Astrocyte of the spinal cord (primary cell): ENCODE measurements at regions not wholly inside any gene's neighbourhood (a gene's known extent, or its start where the extent isn't known, plus 50 kb on each side); places are given as distances from the start of the nearest gene placed in this dataset.

Experiments used
- DNase-seq: peaks from one replicate; pipeline ENCODE4 v3.0.0; 2011; ENCODE audit warnings: low read depth, low spot score
- H3K4me3 ChIP-seq: 2 replicates; pipeline ENCODE4 v1.5.1; 2011; ENCODE audit warnings: low read depth, mild to moderate bottlenecking, low read length, moderate library complexity
- CTCF ChIP-seq: IDR thresholded peaks from 2 replicates; pipeline ENCODE4 v1.5.1; 2012; ENCODE audit warnings: low read depth, mild to moderate bottlenecking, low read length, inconsistent platforms
- in situ Hi-C: cut with HindIII; loops from 2 replicates; pipeline ENCODE4 v1.10.0; 2017; ENCODE audit warnings: low sequenced_read_pairs

- in situ Hi-C loops = no loop called here
- TF ChIP-seq CTCF = no peak
- DNase-seq = peak; percentile 31
- H3K4me3 ChIP-seq = no peak overlapping the region
These were observed 981.4 kb downstream of the BCL11B start for GRCh38 chr14:98290596-98290995.

GRCh38 chr14:98292191-98292590 lies 979.8 kb downstream of the BCL11B start:
- TF ChIP-seq CTCF = no peak
- in situ Hi-C loops = no loop called here
- H3K4me3 ChIP-seq = no peak overlapping the region
- no peak for DNase-seq

- DNase-seq = peak; percentile 67
- TF ChIP-seq CTCF = no peak
- H3K4me3 ChIP-seq = no peak overlapping the region
- in situ Hi-C loops = no loop called here
These were observed 978.4 kb downstream of the BCL11B start for GRCh38 chr14:98293576-98293975.

- TF ChIP-seq CTCF = no peak
- in situ Hi-C loops = no loop called here
These were observed 975.1 kb downstream of the BCL11B start for GRCh38 chr14:98296895-98297294.

GRCh38 chr14:98297567-98297966 lies 974.4 kb downstream of the BCL11B start:
- H3K4me3 ChIP-seq = no peak overlapping the region
- in situ Hi-C loops = no loop called here
- no peak for TF ChIP-seq CTCF
- no peak for DNase-seq

More at GRCh38 chr14:98296895-98297294, 975.1 kb downstream of the BCL11B start:
- no peak for DNase-seq
- no peak overlapping the region for H3K4me3 ChIP-seq

GRCh38 chr14:98298481-98299244 lies 973.3 kb downstream of the BCL11B start:
- no peak overlapping the region for H3K4me3 ChIP-seq
- DNase-seq = no peak
- no peak for TF ChIP-seq CTCF
- in situ Hi-C loops = no loop called here
